ENCODE measurements at regions not wholly inside any gene's neighbourhood (a gene's known extent, or its start where the extent isn't known, plus 50 kb on each side); places are given as distances from the start of the nearest gene placed in this dataset.

DNA sequence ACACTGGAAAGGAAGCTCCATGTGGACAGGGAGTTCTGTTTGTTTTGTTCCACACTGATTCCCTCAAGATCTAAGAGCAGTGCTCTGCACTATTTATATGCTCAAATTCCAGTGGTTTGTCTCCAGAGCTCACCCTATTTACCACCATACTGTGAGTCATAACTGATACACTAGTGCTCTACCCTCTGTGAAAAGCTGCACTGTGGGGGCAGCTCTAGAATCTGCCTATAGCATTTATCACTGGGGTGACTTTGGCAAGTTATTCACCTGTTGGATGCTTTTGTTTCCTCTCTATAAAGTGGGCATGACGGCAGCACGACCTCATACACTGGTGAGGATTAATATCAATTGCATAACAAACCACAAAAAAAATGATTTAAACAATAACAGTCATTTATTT is 307.8 kb downstream of the NR2F1-AS1 start:
- TF ChIP-seq, protein P1, sequence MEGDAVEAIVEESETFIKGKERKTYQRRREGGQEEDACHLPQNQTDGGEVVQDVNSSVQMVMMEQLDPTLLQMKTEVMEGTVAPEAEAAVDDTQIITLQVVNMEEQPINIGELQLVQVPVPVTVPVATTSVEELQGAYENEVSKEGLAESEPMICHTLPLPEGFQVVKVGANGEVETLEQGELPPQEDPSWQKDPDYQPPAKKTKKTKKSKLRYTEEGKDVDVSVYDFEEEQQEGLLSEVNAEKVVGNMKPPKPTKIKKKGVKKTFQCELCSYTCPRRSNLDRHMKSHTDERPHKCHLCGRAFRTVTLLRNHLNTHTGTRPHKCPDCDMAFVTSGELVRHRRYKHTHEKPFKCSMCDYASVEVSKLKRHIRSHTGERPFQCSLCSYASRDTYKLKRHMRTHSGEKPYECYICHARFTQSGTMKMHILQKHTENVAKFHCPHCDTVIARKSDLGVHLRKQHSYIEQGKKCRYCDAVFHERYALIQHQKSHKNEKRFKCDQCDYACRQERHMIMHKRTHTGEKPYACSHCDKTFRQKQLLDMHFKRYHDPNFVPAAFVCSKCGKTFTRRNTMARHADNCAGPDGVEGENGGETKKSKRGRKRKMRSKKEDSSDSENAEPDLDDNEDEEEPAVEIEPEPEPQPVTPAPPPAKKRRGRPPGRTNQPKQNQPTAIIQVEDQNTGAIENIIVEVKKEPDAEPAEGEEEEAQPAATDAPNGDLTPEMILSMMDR (IDR thresholded peaks at IDR 0.05), result no peak
- no peak for TF ChIP-seq POLR2A (IDR thresholded peaks at IDR 0.05)
